HCT116 (cell line): ENCODE measurements at regions not wholly inside any gene's neighbourhood (a gene's known extent, or its start where the extent isn't known, plus 50 kb on each side); places are given as distances from the start of the nearest gene placed in this dataset.

ENCODE experiments used
- ATAC-seq: fragments of 200-7000 bp; cut with Tn5 transposase; 2 replicates; pipeline ENCODE4 v1.9.1; 2020; ENCODE audit warnings: mild to moderate bottlenecking, moderate library complexity
- BruUV-seq: library from RNA; stranded (reverse); fragments of 400-500 nt; replicated peaks from 2 replicates; lab custom pipeline; 2021; lab: Mats Ljungman, UMichigan
- CTCF ChIA-PET: fragments of 300-600 bp; sonication (Branson Sonifier 250); formaldehyde crosslinking; loops from one replicate; lab custom pipeline; 2021; ENCODE audit warnings: antibody characterized with exemption; lab: Charles Lee
- POLR2A ChIA-PET: fragments of 300-600, 350-600 bp; sonication (Branson Sonifier 250); formaldehyde crosslinking; loops from one replicate; lab custom pipeline; 2021; ENCODE audit warnings: antibody characterized with exemption; lab: Charles Lee
- RAD21 ChIA-PET, 2 experiments: fragments of 300-600 bp; sonication (Branson Sonifier 250); formaldehyde crosslinking; loops; one replicate each; lab custom pipeline; 2023; ENCODE audit warnings: low total read pairs in 2 of 2; ENCODE audit not compliant: uncharacterized antibody in 2 of 2, unreplicated experiment in 2 of 2, low non-redundant PET in 1 of 2; lab: Charles Lee
- DNase-seq: peaks from one replicate; pipeline ENCODE4 v3.0.0-alpha.2; 2010; ENCODE audit warnings: low read depth, low spot score
- H2AFZ ChIP-seq: fragments of 200-600 bp; shearing (Covaris generic), sonication (generic); 2 replicates; pipeline ENCODE4 v1.6.1; 2017; ENCODE audit warnings: low read depth, mixed run types, mixed read lengths, antibody characterized with exemption, low read length; ENCODE audit not compliant: poor library complexity, severe bottlenecking
- H3K27ac ChIP-seq: 2 replicates; pipeline ENCODE4 v1.5.1; 2012; ENCODE audit warnings: low read depth, low read length
- H3K27me3 ChIP-seq: fragments of 200-600 bp; sonication (generic); 2 replicates; pipeline ENCODE4 v1.6.1; 2016; ENCODE audit warnings: mixed run types, low read length, mixed read lengths; ENCODE audit not compliant: insufficient read depth
- H3K36me3 ChIP-seq, 2 experiments: fragments of 200-500 bp in 1 of 2; fragments of 200-600 bp in 1 of 2; sonication (Bioruptor generic) in 1 of 2; sonication (generic) in 1 of 2; 2 replicates each; pipeline versions ENCODE4 v1.5.1 to v1.6.1; 2014 to 2016; ENCODE audit warnings: low read length in 2 of 2, inconsistent platforms in 1 of 2, mixed read lengths in 1 of 2, mixed run types in 1 of 2; ENCODE audit not compliant: insufficient read depth in 2 of 2, control insufficient read depth in 1 of 2
- H3K4me1 ChIP-seq, 2 experiments: fragments of 200-600 bp in 1 of 2; sonication (generic) in 1 of 2; 2 replicates each; pipeline versions ENCODE4 v1.5.1 to v1.6.1; 2012 to 2017; ENCODE audit warnings: low read length in 2 of 2, inconsistent platforms in 1 of 2, mild to moderate bottlenecking in 1 of 2, mixed read lengths in 1 of 2, mixed run types in 1 of 2, moderate library complexity in 1 of 2; ENCODE audit not compliant: insufficient read depth in 2 of 2, control insufficient read depth in 1 of 2
- H3K4me2 ChIP-seq: fragments of 200-600 bp; sonication (generic); 2 replicates; pipeline ENCODE4 v1.6.1; 2017; ENCODE audit warnings: mixed run types, low read length, mixed read lengths
- H3K4me3 ChIP-seq, 2 experiments: fragments of 200-600 bp in 1 of 2; sonication (generic) in 1 of 2; replicated peaks in 1 of 2; 2 replicates each; pipeline ENCODE4 v1.5.1; 2011 to 2016; ENCODE audit warnings: low read length in 2 of 2, control low read depth in 1 of 2, low read depth in 1 of 2, mild to moderate bottlenecking in 1 of 2, mixed read lengths in 1 of 2, mixed run types in 1 of 2
- H3K79me2 ChIP-seq: fragments of 200-600 bp; sonication (generic); 2 replicates; pipeline ENCODE4 v1.6.1; 2017; ENCODE audit warnings: mild to moderate bottlenecking, mixed run types, low read length, moderate library complexity, mixed read lengths; ENCODE audit not compliant: insufficient read depth
- H3K9ac ChIP-seq: fragments of 200-600 bp; sonication (generic); 2 replicates; pipeline ENCODE4 v1.6.1; 2016; ENCODE audit warnings: low read length, mixed read lengths
- H3K9me2 ChIP-seq: fragments of 200-600 bp; sonication (generic), shearing (Covaris generic); 2 replicates; pipeline ENCODE4 v1.6.1; 2017; ENCODE audit warnings: mixed run types, mild to moderate bottlenecking, moderate library complexity; ENCODE audit not compliant: insufficient read depth
- H3K9me3 ChIP-seq, 2 experiments: fragments of 200-500 bp in 1 of 2; fragments of 200-600 bp in 1 of 2; sonication (Bioruptor generic) in 1 of 2; sonication (generic) in 1 of 2; 2 replicates each; pipeline ENCODE4 v1.6.1; 2014 to 2017; ENCODE audit warnings: low read length in 2 of 2, mixed read lengths in 2 of 2, inconsistent platforms in 1 of 2, low read depth in 1 of 2, mild to moderate bottlenecking in 1 of 2, mixed run types in 1 of 2, moderate library complexity in 1 of 2; ENCODE audit not compliant: control insufficient read depth in 1 of 2, insufficient read depth in 1 of 2
- H4K20me1 ChIP-seq: fragments of 200-600 bp; sonication (generic), shearing (Covaris generic); 2 replicates; pipeline ENCODE4 v1.6.1; 2017; ENCODE audit warnings: mixed run types, mild to moderate bottlenecking, moderate library complexity; ENCODE audit not compliant: insufficient read depth
- CBX3 ChIP-seq: IDR thresholded peaks from 2 replicates; pipeline ENCODE4 v1.6.1; 2012; ENCODE audit warnings: low read depth
- CEBPB ChIP-seq: IDR thresholded peaks from 2 replicates; pipeline ENCODE4 v1.6.1; 2012; ENCODE audit warnings: low read depth
- EGR1 ChIP-seq: IDR thresholded peaks from 2 replicates; pipeline ENCODE4 v1.6.1; 2012; ENCODE audit warnings: low read depth
- EZH2 ChIP-seq: fragments of 200-600 bp; sonication (generic); IDR thresholded peaks from 2 replicates; pipeline ENCODE4 v1.6.1; 2017; ENCODE audit warnings: antibody characterized with exemption, mixed run types
- EZH2phosphoT487 ChIP-seq: fragments of 200-600 bp; IDR thresholded peaks from 2 replicates; pipeline ENCODE4 v1.6.1; 2018; ENCODE audit warnings: antibody characterized with exemption, borderline replicate concordance
- FOSL1 ChIP-seq: IDR thresholded peaks from 2 replicates; pipeline ENCODE4 v1.6.1; 2012; ENCODE audit warnings: low read depth
- JUND ChIP-seq: IDR thresholded peaks from 2 replicates; pipeline ENCODE4 v1.6.1; 2012
- MAX ChIP-seq: IDR thresholded peaks from 2 replicates; pipeline ENCODE4 v1.6.1; 2012
- POLR2A ChIP-seq: IDR thresholded peaks from 2 replicates; pipeline ENCODE4 v1.7.0; 2011; ENCODE audit warnings: borderline replicate concordance; ENCODE audit not compliant: insufficient read depth, insufficient read length; ENCODE audit errors: extremely low read depth
- SIN3A ChIP-seq: IDR thresholded peaks from 2 replicates; pipeline ENCODE4 v1.6.1; 2012; ENCODE audit warnings: low read depth
- SP1 ChIP-seq: IDR thresholded peaks from 2 replicates; pipeline ENCODE4 v1.6.1; 2012; ENCODE audit warnings: low read depth
- SRF ChIP-seq: IDR thresholded peaks from 2 replicates; pipeline ENCODE4 v1.6.1; 2012; ENCODE audit warnings: low read depth
- ZBTB33 ChIP-seq: IDR thresholded peaks from 2 replicates; pipeline ENCODE4 v1.6.1; 2011; ENCODE audit warnings: mild to moderate bottlenecking, low read length, moderate library complexity; ENCODE audit not compliant: insufficient replicate concordance; ENCODE audit errors: extremely low read depth
- ZFX ChIP-seq: fragments of 450-650 bp; IDR thresholded peaks from 2 replicates; pipeline ENCODE4 v1.6.1; 2017
- intact Hi-C: fragments of 100-400 bp; cut with micrococcal nuclease; formaldehyde crosslinking; loops from 2 replicates; pipeline ENCODE4 v1.10.0; 2022
- TF ChIP-seq, protein P1 (sequence below): IDR thresholded peaks from 2 replicates; pipeline ENCODE4 v1.6.1; 2012

DNA sequence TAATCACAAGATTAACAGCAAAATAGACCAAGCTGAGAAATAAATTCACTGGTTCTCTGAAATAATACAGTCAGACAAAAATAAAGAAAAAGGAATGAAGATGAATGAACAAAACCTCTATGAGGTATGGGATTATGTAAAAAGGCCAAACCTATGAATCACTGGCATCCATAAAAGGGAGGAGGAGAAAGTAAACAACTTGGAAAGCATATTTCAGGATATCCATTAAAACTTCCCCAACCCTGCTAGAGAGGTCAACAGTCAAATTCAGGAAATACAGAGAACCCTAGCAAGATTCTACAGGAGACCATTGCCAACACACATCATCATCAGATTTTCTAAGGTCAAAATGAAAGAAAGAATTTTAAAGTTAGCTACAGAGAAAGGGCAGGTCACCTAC lies 649.7 kb upstream of the CBLB start (continued):
- TF ChIP-seq POLR2A (no peak), CBX3 (no peak), SRF (no peak), EZH2phosphoT487 (no peak), JUND (no peak), EGR1 (no peak), SIN3A (no peak), ZFX (no peak), SP1 (no peak)
- TF ChIP-seq, protein P1, sequence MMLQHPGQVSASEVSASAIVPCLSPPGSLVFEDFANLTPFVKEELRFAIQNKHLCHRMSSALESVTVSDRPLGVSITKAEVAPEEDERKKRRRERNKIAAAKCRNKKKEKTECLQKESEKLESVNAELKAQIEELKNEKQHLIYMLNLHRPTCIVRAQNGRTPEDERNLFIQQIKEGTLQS = no peak

GRCh38 chr3:106522397-106522796 lies 653.6 kb upstream of the CBLB start:
- POLR2A ChIA-PET = no interaction called here
- RAD21 ChIA-PET = no interaction called here
- ATAC-seq (no peak), DNase-seq (no peak)
- no TSS peak for BruUV-seq
- Histone ChIP-seq H3K4me1 (0 out of 4 replicates have a peak, but pooled peaks cover 0 to 6% of the 10 kb centered on the region in 2 experiments), H3K4me3 (no peak overlapping the region), H3K36me3 (no peaks in the 10 kb centered on the region), H3K4me2 (no peak overlapping the region), H3K27me3 (no peaks in the 10 kb centered on the region), H2AFZ (no peak overlapping the region), H3K27ac (no peak overlapping the region), H3K9ac (no peak overlapping the region), H3K9me3 (no peaks in the 10 kb centered on the region), H4K20me1 (no peaks in the 10 kb centered on the region), H3K9me2 (no peaks in the 10 kb centered on the region; the same call in 1 of the 2 replicates), H3K79me2 (no peaks in the 10 kb centered on the region)
- CTCF ChIA-PET = no interaction called here
- intact Hi-C loops = no loop called here
- TF ChIP-seq EZH2 = no peak
- TF ChIP-seq MAX = no peak
- TF ChIP-seq ZBTB33 = no peak
- no peak for TF ChIP-seq CEBPB
- no peak for TF ChIP-seq FOSL1
- TF ChIP-seq EZH2phosphoT487 = no peak
- TF ChIP-seq, all 23 proteins: peak for 0
